ENCODE measurements at regions not wholly inside any gene's neighbourhood (a gene's known extent, or its start where the extent isn't known, plus 50 kb on each side); places are given as distances from the start of the nearest gene placed in this dataset.

DNA sequence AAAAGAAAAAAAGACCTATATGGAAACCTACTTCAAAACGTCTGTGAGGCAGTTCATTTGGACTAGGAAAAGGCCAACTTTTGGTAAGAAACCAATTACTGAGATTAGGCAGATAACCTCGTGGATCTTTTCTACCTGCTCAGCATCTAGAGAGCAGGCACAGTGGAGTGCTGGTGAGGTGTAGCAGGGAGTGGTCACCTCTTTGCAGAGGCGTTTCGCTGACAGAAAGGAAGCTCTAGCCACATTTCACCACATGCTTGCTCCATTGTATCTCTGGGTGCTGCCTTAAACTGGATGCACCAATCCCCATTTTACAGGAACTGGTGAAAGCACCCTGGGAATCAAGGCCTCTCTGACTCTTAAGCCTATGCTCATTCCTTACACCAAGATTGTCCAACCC lies 360.5 kb downstream of the LIG4 start:
- DNase-seq = no peak

DNA sequence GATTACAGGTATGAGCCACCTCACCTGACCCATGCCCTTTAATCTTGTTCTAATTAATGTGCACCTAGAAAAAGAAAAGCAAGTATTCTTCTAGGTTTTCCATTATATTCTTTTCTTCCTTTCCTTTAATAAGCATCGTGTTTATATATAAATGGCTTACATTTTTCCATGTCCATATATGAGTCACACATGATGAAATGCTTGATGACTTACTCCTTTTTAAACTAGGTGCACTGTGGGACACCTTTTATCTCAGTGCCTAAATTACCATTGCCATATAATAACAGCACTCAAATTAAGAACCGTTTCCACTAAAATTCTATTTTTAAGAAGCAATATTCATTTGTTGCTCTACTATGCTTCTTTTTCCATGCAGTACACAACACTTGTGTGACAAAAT lies 363.3 kb downstream of the LIG4 start:
- no peak for DNase-seq

DNA sequence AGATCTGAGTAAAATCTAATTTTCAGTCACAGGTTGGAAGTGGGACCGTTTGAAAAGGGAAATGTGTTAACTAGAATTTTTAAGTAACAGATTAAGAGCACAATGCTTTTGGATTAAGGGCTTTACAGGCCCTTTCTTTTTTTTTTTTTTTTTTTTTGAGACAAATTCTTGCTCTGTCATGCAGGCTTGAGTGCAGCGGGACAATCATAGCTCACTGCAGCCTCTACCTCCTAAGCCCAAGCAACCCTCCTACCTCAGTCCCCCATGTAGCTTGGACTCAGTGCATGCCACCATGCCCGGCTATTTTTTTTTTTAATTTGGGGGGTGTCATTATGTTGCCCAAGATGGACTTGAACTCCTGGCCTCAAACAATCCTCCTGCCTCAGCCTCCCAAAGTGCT lies 363.7 kb downstream of the LIG4 start:
- no peak for DNase-seq

DNA sequence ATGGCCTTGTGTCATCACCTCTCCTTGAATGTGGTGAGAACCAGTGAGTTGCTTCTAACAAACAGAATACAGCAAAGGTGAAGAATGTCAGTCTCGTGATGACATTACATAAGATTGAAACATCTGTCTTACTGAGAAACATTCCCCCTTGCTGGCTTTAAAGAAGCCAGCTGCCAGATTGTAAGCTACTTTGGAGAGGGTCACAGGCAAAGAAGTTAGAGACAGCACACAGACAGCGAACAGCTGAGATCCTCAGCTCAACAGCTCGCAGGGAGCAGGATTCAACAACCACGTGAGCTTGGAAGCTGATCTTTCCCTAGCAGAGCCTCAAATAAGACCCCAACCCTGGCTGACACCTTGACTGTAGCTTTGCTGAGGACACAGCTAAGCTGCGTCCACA lies 367.9 kb downstream of the LIG4 start:
- DNase-seq = no peak

DNA sequence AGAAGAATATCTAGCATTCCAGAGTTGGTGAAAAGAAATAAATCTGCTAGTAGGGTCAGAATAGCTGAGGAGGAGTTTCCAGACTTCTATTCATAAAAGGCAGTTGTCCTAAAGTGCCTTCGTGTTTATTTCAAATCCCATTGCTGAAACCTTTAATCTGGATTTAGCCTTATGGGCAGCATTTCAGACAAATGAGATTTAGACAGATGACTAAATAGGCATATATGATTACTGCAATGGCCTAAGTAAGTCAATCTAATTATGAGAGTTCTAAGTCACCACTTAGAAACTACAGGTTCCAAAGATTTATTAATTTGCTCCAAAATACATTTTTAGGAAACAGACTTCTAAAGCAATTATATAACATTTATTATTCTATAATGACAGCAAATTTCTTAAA lies 368.7 kb downstream of the LIG4 start:
- no peak for DNase-seq

DNA sequence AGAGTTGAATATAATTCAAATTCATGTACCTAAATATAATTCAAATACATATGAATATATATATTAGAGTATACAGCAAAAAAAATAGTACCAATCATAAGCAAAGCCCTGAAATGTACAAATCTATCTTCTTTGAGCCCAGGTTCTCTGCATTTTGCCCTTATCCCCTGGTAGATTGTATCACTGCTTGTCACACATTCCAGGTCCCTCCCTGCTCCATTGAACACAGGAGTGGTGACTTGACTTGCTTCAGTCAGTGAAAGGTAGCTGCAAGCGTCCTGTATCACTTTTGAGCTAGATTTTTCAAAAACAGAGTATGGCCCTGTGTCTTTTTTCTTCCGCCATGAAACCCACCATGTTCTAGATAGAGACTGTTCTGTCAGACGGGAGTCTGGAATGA lies 369.4 kb downstream of the LIG4 start:
- no peak for DNase-seq

DNA sequence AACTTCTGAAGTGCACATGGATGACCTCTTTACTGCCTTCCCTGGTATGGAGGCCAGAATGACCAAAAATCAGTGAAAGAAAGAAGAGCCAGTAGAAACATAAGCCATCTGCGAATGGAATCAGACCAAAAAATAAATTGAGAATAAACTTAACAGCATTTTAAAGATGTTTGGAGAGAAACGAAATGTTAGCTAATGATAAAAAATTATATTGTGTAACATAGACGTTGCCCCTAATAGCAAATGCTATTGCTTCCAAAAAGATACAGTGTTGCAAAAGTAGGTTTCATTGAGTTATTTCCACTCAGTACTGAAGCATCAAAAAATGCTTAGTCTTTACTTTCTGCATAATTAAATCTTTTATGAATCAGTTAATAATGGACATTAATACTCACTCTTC lies 371.7 kb downstream of the LIG4 start:
- no peak for DNase-seq

DNA sequence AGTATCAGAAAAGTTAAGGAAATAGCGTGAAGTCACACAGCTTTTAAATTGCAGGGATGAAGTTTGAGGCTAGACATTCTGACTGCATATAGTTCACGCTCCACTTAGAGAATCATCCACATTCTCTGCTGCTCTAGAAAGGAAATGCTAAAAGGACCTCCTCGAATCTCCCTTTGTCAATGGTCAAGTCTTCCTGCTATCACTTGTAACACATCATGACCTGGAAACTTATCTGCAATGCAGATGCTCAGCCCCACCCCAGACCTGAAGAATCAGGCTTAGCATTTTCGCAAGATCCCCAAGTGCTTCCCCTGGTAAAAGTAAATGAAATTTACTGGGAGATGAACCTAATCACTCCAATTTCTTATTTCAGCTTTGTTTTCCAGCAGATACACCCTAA lies 372.1 kb downstream of the LIG4 start:
- DNase-seq = no peak

DNA sequence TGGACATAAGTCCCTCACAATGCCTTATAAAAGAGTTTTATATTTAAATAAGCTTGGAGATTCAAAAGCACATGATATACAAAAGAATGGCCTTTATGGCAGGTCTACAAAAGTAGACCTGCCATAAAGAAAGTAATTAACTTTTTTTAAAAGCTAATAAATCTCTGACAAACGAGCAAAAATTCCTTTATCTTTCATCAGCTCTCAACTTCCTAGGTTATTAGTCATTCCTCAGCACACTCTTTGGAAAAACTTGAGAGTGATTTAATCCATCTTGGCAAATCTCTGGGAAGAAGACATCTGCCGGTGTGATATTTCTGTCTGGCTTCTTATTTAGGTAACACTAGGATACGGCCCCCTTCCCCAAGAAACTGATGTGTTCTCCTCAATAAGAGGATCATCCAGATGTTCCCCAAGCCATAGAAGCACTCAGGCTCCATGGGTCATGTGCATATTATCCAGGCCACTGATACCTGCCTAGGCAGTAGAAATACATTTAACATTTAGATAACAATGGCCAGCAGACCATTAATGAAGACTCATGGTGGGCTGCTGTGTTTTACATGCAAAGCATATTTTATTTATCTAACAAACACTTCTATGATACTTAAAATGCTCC lies 372.7 kb downstream of the LIG4 start:
- no peak for DNase-seq

DNA sequence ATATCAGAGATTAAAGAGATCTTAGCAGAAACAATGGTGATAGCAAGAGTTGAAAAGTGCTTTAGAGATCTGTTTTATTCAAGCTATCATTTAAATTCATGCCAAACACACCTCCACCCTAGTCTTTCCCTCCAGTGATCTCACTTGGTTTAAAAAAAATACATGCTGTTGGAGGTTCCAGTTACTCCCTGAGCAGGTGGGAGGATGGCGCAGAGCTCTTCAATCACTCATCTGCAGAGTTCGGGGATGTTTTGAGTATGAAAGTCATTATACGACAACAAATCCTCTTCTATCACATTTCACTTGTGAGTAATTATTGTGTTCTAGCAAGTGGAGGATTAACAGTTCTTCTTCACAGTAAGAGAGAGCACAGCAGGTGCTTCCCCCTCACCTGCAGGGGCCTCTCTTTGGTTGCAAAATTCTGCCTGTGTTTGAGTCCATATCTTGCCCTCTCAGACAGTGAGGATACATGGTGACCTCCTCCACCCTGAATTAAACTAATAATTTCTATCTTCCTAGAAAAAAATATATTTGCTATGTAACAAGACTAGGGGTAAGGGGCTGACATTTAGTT lies 376.7 kb downstream of the LIG4 start:
- DNase-seq = no peak

DNA sequence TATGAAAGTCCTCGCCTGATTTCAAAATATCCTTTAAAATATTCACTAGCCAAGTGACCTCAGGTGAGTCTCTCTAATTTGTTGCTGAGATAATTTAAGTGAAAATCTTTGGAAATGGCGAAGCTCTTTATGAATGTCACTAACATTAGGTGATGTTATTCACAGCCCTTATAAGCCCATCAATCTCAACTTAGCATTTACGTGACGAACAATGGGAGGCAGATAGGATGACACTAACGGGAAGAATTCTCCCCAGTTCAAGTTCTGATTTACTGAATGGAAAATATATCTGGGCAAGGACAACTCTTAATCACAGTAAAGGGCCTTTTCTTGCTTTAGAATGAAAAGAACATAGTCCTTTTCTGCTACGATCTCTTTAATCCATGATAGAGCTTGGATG lies 378.7 kb downstream of the LIG4 start:
- no peak for DNase-seq

DNA sequence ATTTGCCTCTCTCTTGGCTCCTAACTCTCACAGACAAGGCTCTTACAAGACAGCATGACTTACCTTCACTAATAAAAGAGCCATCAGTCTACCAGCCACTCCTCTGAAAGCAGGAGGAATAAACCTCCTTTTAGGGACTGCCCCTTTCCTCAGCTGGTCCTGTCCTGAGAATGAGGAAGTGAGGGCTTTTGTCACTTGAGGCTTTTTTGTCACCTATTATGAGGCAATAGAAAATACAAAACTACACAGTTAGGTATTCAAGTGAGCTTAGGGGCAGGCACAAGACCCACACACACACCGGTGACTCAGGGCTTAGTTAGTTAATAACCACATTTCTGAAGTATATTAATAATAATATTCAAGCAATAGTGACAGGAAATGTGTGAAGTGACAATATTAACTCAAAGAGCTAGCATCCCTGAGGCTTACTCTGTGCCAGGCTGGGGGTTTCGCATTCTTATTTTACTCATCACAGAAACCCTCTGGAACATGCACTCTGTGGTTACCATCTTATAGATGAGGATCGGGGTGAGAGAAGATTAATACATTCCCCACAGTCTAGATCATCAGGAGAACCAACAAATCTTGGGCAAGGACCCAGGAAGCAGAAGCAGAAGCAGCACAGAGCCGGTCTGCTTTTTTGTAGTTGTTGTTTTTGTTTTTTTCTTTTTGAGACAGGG lies 379.9 kb downstream of the LIG4 start:
- DNase-seq = no peak

DNA sequence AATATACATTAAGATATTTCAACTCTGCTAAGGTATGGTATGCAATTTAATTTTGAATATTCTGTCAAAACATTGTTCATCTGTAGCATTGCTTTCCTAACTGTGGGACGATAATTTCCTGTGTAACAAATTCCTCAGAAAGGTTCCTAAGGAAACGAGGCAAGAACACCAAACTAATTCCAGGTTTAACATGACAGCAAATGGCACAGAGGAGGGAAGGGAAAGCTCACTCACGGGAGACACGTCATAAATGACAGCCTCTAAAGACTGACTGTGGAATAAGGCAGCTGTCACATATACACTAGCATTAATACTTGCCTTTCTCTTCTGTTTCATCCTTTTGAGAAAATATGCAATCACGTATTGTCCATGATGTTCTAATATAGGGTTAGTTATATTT lies 380.6 kb downstream of the LIG4 start:
- DNase-seq = no peak

DNA sequence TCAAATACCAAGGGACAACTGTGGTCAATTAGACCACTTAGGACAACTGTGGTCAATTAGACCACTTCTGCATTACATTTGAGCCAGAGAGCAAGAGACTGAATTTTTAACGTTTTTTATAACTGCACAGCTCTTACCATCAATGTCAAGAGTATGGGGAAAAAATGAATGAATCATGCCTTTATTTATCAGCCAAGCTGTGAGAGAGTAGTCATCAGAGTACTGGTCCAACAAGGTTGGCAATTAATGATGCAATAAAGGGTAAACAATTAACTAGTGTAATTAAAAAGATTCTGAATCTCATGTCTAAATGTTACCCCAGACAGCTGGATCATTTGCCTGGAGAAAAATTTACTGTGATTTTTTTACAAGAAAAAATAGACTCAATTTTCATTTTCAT lies 381.1 kb downstream of the LIG4 start:
- DNase-seq = no peak

DNA sequence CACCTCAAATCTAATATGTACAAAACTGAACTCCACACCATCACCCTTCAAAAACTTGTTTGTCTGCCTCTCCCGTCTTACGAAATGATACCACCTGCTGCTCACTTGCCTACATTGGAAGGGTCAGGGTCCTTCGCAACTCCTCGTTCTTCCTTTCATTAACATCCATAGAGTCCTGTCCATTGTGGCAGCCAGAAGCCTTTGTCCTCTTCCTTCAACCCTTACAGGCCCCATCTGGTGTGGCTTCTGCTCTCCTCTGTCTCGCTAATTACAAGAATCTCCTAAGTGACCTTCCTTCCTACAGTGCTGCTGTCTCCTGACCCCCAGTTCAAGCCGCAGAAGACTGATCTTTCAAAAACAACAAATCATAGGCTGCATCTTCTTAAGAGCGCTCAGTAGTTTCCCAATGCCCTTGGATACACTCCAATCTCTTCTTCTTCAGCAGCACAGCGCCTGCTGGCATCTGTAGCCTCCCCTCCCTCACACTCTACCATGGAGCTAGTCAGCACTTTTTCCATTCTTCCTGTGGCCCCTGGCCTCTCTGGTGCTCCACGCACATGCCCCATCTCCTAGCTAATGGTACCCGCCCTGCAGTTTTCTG lies 382.7 kb downstream of the LIG4 start:
- DNase-seq = no peak

DNA sequence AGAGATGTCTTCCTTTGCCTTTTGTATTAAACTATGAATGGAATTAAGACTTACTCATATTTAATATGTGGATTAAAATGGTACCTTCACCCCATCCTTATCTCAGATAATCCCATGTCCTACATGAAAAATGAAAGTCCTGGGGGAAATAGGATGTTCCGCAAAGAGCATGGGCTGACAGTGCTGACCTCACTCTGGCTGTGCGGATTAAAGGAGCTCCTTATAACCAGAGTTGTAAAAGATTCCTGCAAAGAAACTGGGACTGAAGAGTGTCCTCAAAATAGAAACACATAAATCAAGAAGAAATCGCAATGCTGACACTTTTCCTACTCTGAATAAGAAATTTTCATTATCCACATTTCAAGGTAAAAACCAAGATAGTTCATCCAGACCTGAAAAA lies 384.5 kb downstream of the LIG4 start:
- no peak for DNase-seq

DNA sequence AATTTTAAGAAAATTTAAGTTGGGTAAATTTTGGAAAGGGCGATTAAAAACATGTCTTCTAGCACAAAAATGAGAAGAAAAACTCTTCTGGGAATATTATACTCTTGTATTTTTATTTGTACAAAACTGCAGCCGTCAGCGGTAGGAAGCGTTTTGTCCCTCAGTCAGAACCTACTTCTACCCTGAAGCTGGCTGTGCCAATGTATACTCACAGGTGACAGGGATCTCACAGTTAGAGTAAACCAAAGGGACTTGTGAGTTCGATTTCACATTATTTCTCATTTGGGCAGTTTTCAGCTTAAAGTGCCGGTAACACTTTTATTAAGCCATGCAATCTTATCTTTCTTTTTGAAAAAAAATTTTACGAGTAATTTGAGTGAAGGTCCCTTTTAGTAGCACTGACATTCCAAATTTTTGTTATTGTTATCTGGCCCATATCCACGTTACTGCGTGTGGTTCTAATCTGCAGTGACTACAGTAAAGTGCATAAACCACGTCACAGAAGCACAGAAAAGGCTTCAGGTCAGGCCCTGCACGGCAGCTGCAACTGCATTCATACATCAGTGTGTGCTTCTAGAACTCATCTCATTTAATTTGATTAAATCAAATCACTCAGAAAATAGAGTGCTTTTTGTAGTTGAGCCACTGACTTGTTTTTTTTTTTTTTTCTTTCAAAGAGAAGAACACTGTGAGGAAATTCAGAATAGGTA lies 387.3 kb downstream of the LIG4 start:
- no peak for DNase-seq

DNA sequence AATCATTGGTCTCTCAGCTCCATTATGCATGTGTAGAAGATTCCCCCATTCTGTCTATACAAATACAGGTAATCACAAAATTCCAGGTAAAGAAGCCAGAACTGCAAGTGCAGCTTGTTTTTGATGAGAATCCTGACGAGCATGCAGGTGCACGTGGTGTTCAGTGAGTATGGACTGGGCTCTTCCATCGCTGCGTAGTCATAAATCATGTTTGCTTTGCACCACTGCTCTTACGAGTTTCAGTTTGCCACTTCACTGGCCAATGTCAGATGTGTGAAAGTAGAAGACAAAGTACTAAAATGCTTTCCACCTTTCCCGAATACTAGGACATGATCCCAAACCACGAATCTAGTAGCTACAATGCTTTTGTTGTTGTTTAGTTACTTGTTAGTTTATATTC lies 390.7 kb downstream of the LIG4 start:
- no peak for DNase-seq

DNA sequence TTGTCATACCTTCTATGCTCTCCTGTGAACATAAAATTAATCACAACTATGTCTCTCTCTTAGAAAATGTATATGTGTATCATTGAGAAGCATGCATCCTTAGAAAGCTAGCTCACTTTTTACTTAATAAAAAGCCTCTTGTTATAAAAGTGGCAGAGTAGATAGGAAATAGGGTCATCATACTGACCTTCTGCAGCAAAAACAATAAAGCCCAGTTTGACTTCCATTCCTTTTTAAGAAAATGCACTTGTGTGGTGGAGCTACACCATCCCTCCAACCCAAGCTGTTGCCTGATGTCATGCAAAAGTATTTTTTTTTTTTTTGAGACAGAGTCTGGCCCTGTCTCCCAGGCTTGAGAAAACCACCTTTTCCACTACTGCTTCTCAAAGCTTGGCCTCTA lies 393.3 kb downstream of the LIG4 start:
- no peak for DNase-seq

DNA sequence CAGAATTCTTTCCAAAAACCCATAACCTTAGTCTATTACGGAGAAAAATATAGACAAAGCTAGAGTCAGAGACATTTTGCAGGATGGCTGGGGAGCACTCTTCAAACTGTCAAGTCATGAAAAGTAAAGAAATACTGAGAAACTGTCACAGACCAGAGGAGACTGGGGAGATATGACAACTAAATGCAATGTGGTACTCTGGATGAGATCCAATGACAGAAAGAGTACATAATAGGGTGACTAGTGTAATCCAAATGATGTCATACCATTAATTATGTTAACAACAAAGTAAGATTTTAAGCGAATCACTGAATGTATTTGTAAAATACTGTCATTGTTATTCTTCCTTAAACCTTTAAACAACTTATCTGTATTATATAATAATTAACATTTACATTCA lies 393.8 kb downstream of the LIG4 start:
- no peak for DNase-seq

DNA sequence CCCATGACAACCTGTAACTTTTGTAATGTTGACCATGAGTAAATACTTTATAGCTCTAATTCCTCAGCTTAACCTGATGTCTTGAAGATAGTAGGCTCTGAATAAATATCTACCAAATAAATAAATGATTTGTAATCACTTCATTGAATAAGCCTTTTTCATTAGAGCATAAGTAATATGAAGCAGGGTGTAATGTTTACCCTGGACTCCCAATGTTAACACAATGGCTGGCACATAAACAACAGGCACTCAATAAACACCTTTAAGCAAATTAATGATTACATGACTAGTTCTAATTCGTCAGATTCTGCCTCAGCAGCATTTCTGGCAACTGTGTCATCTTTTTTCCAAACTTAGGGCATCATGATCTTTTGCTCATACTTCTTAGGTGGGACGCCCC lies 396.3 kb downstream of the LIG4 start:
- no peak for DNase-seq

DNA sequence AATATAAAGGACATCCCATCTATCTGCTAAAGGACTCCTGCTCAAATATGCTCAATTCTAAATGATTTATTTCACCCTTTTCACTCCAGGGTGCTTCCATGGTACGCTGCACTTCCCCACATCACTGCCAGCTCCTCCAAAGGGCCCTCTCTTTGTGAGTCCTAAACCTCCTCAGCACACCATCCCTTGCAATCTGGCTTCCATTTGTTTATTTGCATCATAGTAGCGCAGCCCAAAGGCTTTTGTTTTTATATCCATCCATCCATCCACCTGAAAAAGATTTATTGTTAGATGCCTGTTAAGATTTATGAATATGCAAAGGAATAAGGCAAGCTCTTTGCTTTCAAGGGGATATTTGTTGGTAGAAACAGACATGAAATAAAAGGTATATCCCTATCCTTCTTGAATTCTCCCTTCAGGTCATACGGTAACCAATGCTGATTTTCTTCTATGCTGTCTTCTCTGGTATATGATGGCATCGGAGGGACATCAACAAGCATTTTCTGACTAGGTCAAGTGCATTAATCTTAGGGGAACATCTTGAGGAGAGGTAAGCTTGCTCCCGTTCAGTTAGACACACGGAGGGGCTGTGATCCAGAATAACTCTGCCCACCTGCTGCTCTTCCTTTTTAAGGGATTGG lies 397.6 kb downstream of the LIG4 start:
- no peak for DNase-seq

DNA sequence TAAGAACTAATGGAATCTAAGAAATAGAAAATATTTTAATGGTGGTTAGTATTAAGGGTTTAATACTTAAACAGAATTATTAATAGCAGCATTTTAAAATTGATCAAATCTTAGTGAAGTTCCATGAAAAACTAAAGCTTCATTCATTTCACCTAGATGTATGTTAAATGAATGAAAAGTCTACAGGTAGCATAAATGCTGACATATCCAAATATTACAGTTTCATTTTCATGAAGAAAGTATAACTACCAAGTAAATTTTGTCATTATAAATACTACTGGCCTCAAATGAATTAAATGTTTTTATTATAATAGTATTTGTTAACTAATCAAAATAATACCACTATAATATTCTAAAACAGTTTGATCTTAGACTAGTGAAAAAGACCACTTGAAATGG lies 403.3 kb downstream of the LIG4 start:
- DNase-seq = no peak
